GM19372 (cell line): ENCODE measurements at regions not wholly inside any gene's neighbourhood (a gene's known extent, or its start where the extent isn't known, plus 50 kb on each side); places are given as distances from the start of the nearest gene placed in this dataset.

ENCODE experiments used
- ATAC-seq: cut with Tn5 transposase; IDR thresholded peaks from one replicate; pipeline ENCODE4 v1.9.1; 2021; ENCODE audit warnings: mild to moderate bottlenecking, low read depth, moderate library complexity; ENCODE audit not compliant: unreplicated experiment

GRCh38 chr3:59653405-59654122, 603.7 kb upstream of the CFAP20DC start:
- no peak for ATAC-seq

- no peak for ATAC-seq
Observed at GRCh38 chr3:59644479-59645402, 594.9 kb upstream of the CFAP20DC start.

GRCh38 chr3:59641169-59641899, 591.5 kb upstream of the CFAP20DC start:
- ATAC-seq: no peak

GRCh38 chr3:59632760-59633573, 583.1 kb upstream of the CFAP20DC start:
- ATAC-seq: no peak

- ATAC-seq: no peak
Observed at GRCh38 chr3:59631482-59631881, 581.7 kb upstream of the CFAP20DC start.

- no peak for ATAC-seq
Observed at GRCh38 chr3:59621037-59621436, 571.2 kb upstream of the CFAP20DC start.

- no peak for ATAC-seq
Observed at GRCh38 chr3:59620325-59620724, 570.5 kb upstream of the CFAP20DC start.

GRCh38 chr3:59612444-59612715, 562.6 kb upstream of the CFAP20DC start:
- ATAC-seq: no peak

- ATAC-seq: no peak
Observed at GRCh38 chr3:59611649-59612443, 562.0 kb upstream of the CFAP20DC start.

GRCh38 chr3:59609657-59610348, 560.0 kb upstream of the CFAP20DC start:
- no peak for ATAC-seq

GRCh38 chr3:59608356-59608755, 558.5 kb upstream of the CFAP20DC start:
- no peak for ATAC-seq

GRCh38 chr3:59607656-59608055, 557.8 kb upstream of the CFAP20DC start:
- no peak for ATAC-seq

GRCh38 chr3:59606638-59607266, 556.9 kb upstream of the CFAP20DC start:
- no peak for ATAC-seq

- ATAC-seq: no peak
Observed at GRCh38 chr3:59605944-59606534, 556.2 kb upstream of the CFAP20DC start.

GRCh38 chr3:59605318-59605717, 555.5 kb upstream of the CFAP20DC start:
- no peak for ATAC-seq

GRCh38 chr3:59601486-59601885, 551.7 kb upstream of the CFAP20DC start:
- ATAC-seq: no peak

GRCh38 chr3:59600631-59601030, 550.8 kb upstream of the CFAP20DC start:
- no peak for ATAC-seq

GRCh38 chr3:59596741-59597140, 546.9 kb upstream of the CFAP20DC start:
- ATAC-seq: no peak
